ENCODE measurements at regions not wholly inside any gene's neighbourhood (a gene's known extent, or its start where the extent isn't known, plus 50 kb on each side); places are given as distances from the start of the nearest gene placed in this dataset.

- no peaks in the 10 kb centered on the region for H4K20me1 ChIP-seq (ENCODE audit: insufficient read depth)
- no peaks in the 10 kb centered on the region for H3K36me3 ChIP-seq (replicated peaks in 1 of 2; ENCODE audit: control insufficient read depth in 1 of 2, insufficient read depth in 2 of 2, low read length in 1 of 2)
- H2AFZ ChIP-seq (ENCODE audit: low read depth), result no peak overlapping the region
- POLR2A ChIA-PET, result no interaction called here
- CTCF ChIA-PET, result no interaction called here
- no peaks in the 10 kb centered on the region for H3K4me1 ChIP-seq (ENCODE audit: control insufficient read depth in 1 of 2, insufficient read depth in 2 of 2, low read depth in 1 of 2, low read length in 1 of 2)
- no peak for DNase-seq
- no peaks in the 10 kb centered on the region for H3K9me2 ChIP-seq
- no peak overlapping the region for H3K4me3 ChIP-seq (ENCODE audit: low read depth in 2 of 2, low read length in 1 of 2)
- 3% methylated on average over 1 of the region's 1 CpG for WGBS (ENCODE audit: low lambda C conversion rate)
- no peaks in the 10 kb centered on the region for H3K9me3 ChIP-seq
- H3K4me2 ChIP-seq, result no peak overlapping the region
- no peaks in the 10 kb centered on the region for H3K27me3 ChIP-seq (ENCODE audit: insufficient read depth)
- no peak overlapping the region for H3K27ac ChIP-seq (ENCODE audit: low read depth in 2 of 2, low read length in 1 of 2)
- no peak for TF ChIP-seq TEAD4 (IDR thresholded peaks at IDR 0.05; ENCODE audit: borderline replicate concordance, insufficient read depth)
- TF ChIP-seq TAF1 (IDR thresholded peaks at IDR 0.05; ENCODE audit: borderline replicate concordance, low read depth, low read length), result no peak
- TF ChIP-seq GATA2 (CRISPR knock-in tag; IDR thresholded peaks at IDR 0.05), result no peak
- TF ChIP-seq USF2 (IDR thresholded peaks at IDR 0.05; ENCODE audit: borderline replicate concordance, low read depth, low read length), result no peak
- TF ChIP-seq RXRA (IDR thresholded peaks at IDR 0.05; ENCODE audit: borderline replicate concordance, low read depth), result no peak
- TF ChIP-seq USF1 (IDR thresholded peaks at IDR 0.05; ENCODE audit: borderline replicate concordance, low read depth), result no peak
- TF ChIP-seq MXI1 (IDR thresholded peaks at IDR 0.05; ENCODE audit: low read depth, low read length), result no peak
- TF ChIP-seq EP300 (IDR thresholded peaks at IDR 0.05; ENCODE audit: borderline replicate concordance in 1 of 2, low read depth in 1 of 2, low read length in 1 of 2), result no peak
- no peak for TF ChIP-seq FOSL2 (IDR thresholded peaks at IDR 0.05; ENCODE audit: borderline replicate concordance, low read depth)
- TF ChIP-seq NFIC (IDR thresholded peaks at IDR 0.05; ENCODE audit: borderline replicate concordance), result no peak
- TF ChIP-seq TCF12 (IDR thresholded peaks at IDR 0.05), result no peak
- no peak for TF ChIP-seq EZH2phosphoT487 (IDR thresholded peaks at IDR 0.05; ENCODE audit: borderline replicate concordance, low read depth)
- no peak for TF ChIP-seq YY1 (IDR thresholded peaks at IDR 0.05; ENCODE audit: low read depth)
- TF ChIP-seq, protein P1, sequence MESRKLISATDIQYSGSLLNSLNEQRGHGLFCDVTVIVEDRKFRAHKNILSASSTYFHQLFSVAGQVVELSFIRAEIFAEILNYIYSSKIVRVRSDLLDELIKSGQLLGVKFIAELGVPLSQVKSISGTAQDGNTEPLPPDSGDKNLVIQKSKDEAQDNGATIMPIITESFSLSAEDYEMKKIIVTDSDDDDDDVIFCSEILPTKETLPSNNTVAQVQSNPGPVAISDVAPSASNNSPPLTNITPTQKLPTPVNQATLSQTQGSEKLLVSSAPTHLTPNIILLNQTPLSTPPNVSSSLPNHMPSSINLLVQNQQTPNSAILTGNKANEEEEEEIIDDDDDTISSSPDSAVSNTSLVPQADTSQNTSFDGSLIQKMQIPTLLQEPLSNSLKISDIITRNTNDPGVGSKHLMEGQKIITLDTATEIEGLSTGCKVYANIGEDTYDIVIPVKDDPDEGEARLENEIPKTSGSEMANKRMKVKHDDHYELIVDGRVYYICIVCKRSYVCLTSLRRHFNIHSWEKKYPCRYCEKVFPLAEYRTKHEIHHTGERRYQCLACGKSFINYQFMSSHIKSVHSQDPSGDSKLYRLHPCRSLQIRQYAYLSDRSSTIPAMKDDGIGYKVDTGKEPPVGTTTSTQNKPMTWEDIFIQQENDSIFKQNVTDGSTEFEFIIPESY (IDR thresholded peaks at IDR 0.05; ENCODE audit: borderline replicate concordance, low read depth), result no peak
- TF ChIP-seq MEF2A (IDR thresholded peaks at IDR 0.05; ENCODE audit: borderline replicate concordance, low read depth), result no peak
- TF ChIP-seq FOXM1 (IDR thresholded peaks at IDR 0.05; ENCODE audit: low read depth), result no peak
- no peak for TF ChIP-seq POLR2AphosphoS5 (IDR thresholded peaks at IDR 0.05; ENCODE audit: low read depth, low read length)
- TF ChIP-seq IRF3 (IDR thresholded peaks at IDR 0.05; ENCODE audit: low read depth, low read length), result no peak
- no peak for TF ChIP-seq JUND (IDR thresholded peaks at IDR 0.05)
- TF ChIP-seq GABPA (IDR thresholded peaks at IDR 0.05; ENCODE audit: low read depth), result no peak
- H3F3A ChIP-seq (replicated peaks; ENCODE audit: insufficient read depth), result no peaks in the 10 kb centered on the region
- H3K79me2 ChIP-seq (ENCODE audit: insufficient read depth), result no peaks in the 10 kb centered on the region
- no peak overlapping the region for H3K9ac ChIP-seq
Measured at GRCh38 chr21:14646893-14647292, 100.8 kb upstream of the SAMSN1 start.

Data from SK-N-SH (cell line).